NB4 (cell line): ENCODE measurements at regions not wholly inside any gene's neighbourhood (a gene's known extent, or its start where the extent isn't known, plus 50 kb on each side); places are given as distances from the start of the nearest gene placed in this dataset.

ENCODE experiments used
- CTCF ChIP-seq: IDR thresholded peaks from one replicate; pipeline ENCODE4 v1.5.1; 2012; ENCODE audit warnings: low read depth, low read length
- MAX ChIP-seq: IDR thresholded peaks from 2 replicates; pipeline ENCODE4 v1.6.1; 2011; ENCODE audit warnings: low read depth, low read length
- POLR2A ChIP-seq: IDR thresholded peaks from 2 replicates; pipeline ENCODE4 v1.6.1; 2011; ENCODE audit warnings: mild to moderate bottlenecking; ENCODE audit not compliant: insufficient read length; ENCODE audit errors: extremely low read depth

DNA sequence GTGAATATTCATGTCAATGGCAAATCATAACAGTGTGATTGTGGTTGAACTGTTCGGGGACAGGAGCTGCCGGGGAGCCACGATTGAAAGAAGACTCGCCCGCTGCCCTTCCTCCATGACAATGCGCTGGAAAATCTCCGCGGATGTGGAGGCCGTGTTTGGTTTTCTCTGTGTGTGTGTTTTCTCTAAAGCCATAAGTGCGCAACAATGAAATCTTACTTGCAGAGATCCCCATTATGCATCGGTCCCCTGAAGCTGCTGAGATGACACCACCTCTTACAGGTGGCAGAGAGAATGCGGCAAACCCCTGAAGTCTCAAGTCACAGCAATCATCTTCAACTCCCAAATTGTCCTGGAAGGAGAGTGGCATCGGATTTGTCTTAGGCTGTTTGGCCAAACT lies 442.3 kb upstream of the MKI67 start:
- TF ChIP-seq POLR2A (no peak), CTCF (no peak), MAX (no peak)
